ENCODE measurements at regions not wholly inside any gene's neighbourhood (a gene's known extent, or its start where the extent isn't known, plus 50 kb on each side); places are given as distances from the start of the nearest gene placed in this dataset.

DNA sequence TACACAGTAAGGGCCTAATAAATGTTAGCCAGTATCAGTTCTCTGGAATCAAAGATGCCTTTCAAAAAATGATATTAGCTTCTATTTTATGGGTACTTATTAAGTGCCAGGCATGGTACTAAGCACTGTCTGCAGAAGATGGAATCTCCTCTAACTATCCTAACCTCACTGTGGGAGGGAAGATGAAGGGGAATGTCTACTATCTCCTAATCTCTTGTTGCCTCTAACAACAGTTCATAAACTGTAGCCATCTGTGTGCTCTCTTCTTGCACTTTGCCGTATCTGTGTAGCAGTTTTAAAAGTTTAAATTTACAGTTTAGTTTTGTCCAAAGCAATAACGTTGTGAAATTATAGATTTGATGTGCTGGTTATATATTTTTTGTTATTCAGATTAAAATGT lies 99.6 kb upstream of the CCDC112 start:
- Mint-ChIP-seq H3K9me3 (no peaks in the 10 kb centered on the region), H3K27ac (ENCODE audit: unreplicated experiment) (no peak overlapping the region), H3K4me3 (no peak overlapping the region), H3K27me3 (ENCODE audit: low read depth) (no peaks in the 10 kb centered on the region), H3K4me1 (no peaks in the 10 kb centered on the region), H3K36me3 (ENCODE audit: low read depth) (no peaks in the 10 kb centered on the region)
- DNase-seq (ENCODE audit: low read depth, low spot score): no peak
- TF ChIP-seq, protein P1, sequence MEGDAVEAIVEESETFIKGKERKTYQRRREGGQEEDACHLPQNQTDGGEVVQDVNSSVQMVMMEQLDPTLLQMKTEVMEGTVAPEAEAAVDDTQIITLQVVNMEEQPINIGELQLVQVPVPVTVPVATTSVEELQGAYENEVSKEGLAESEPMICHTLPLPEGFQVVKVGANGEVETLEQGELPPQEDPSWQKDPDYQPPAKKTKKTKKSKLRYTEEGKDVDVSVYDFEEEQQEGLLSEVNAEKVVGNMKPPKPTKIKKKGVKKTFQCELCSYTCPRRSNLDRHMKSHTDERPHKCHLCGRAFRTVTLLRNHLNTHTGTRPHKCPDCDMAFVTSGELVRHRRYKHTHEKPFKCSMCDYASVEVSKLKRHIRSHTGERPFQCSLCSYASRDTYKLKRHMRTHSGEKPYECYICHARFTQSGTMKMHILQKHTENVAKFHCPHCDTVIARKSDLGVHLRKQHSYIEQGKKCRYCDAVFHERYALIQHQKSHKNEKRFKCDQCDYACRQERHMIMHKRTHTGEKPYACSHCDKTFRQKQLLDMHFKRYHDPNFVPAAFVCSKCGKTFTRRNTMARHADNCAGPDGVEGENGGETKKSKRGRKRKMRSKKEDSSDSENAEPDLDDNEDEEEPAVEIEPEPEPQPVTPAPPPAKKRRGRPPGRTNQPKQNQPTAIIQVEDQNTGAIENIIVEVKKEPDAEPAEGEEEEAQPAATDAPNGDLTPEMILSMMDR (conservative IDR thresholded peaks at IDR 0.05): no peak

DNA sequence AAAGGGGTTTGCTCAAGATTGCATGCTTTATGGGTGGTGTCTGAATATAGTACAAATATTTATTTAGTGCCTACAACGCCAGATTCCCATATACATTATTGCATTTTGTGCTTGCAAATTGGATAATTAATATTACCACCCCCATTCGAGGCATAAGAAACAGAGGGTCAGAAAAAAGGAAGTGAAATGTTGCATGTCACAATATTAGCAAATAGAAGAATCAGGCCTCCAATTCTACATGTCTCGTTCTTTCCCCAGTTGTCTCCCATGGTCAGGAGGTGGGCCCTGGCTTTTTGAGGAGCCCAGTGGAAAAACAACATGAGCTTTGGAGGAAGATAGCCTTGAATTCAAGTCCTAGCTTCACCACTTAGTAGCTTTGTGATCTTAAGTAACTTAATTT lies 98.1 kb upstream of the CCDC112 start:
- TF ChIP-seq, protein P1 (conservative IDR thresholded peaks at IDR 0.05): no peak
- Mint-ChIP-seq H3K4me1 (no peaks in the 10 kb centered on the region), H3K36me3 (ENCODE audit: low read depth) (no peaks in the 10 kb centered on the region), H3K27ac (ENCODE audit: unreplicated experiment) (no peak overlapping the region), H3K4me3 (no peak overlapping the region), H3K27me3 (ENCODE audit: low read depth) (no peaks in the 10 kb centered on the region), H3K9me3 (no peaks in the 10 kb centered on the region)
- no peak for DNase-seq (ENCODE audit: low read depth, low spot score)

DNA sequence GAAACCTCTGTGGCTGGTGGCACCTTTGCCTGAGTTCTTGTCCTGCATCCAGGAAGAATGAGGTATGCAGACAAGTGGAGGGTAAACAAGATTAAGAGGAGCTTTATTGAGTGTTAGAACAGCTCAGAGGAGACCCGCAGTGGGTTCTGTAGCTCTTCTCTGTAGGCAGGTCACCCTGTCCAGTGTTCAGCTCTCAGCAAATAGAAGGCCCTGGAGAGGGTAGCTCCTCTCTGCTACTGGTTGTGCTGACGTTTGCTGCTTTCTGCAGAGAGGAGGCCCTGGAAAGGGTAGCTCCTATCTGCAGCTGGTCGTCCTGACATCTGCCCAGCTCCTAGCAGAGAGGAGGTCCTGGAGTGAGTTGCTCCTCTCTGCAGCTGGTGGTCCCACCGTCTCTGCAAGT lies 96.8 kb upstream of the CCDC112 start:
- Mint-ChIP-seq H3K9me3 (no peaks in the 10 kb centered on the region), H3K27me3 (ENCODE audit: low read depth) (no peaks in the 10 kb centered on the region), H3K36me3 (ENCODE audit: low read depth) (no peaks in the 10 kb centered on the region), H3K27ac (ENCODE audit: unreplicated experiment) (no peak overlapping the region), H3K4me1 (no peaks in the 10 kb centered on the region), H3K4me3 (no peak overlapping the region)
- DNase-seq (ENCODE audit: low read depth, low spot score): no peak
- TF ChIP-seq, protein P1 (conservative IDR thresholded peaks at IDR 0.05): no peak

DNA sequence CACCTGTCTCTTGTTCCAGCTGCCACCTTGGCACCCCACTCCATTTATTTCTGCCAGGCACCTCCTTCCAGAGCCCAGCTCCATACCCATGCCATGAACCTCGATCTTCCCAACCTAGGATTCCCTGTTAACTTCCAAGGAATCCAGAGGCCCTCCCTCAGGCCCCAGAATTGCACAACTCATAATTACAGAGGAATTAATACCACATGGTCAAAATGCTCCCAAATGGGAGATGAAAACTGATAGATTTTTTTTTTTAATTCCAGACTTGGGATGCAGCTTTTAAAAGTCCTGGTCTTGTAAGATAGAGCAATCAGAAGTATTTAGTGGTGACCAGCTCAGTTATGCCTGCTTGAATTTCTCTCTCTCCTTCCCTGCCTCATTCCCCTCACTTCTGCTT lies 96.2 kb upstream of the CCDC112 start:
- DNase-seq (ENCODE audit: low read depth, low spot score): no peak
- TF ChIP-seq, protein P1 (conservative IDR thresholded peaks at IDR 0.05): no peak
- Mint-ChIP-seq H3K4me1 (no peaks in the 10 kb centered on the region), H3K4me3 (no peak overlapping the region), H3K27ac (ENCODE audit: unreplicated experiment) (no peak overlapping the region), H3K27me3 (ENCODE audit: low read depth) (no peaks in the 10 kb centered on the region), H3K9me3 (no peaks in the 10 kb centered on the region), H3K36me3 (ENCODE audit: low read depth) (no peaks in the 10 kb centered on the region)

DNA sequence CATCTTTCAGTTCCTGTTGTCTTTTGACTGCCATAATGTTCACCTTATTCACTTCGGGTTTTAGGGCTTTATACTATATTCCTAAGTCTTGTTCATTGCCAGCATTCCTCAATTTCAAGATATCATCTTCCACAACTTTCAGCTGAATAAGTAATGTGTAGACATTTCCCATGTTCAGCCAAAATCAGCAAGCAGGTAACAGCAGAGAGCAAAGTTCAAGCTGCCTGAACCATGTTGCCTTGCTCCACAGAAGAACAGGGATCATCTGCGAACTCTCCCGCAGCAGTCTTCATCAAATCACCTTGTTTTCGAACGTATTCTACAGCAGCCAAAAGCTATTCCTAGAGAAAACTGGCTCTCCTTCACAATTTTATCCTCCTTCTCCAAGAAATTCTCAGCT lies 95.3 kb upstream of the CCDC112 start:
- Mint-ChIP-seq H3K36me3 (ENCODE audit: low read depth) (no peaks in the 10 kb centered on the region), H3K27ac (ENCODE audit: unreplicated experiment) (no peak overlapping the region), H3K9me3 (no peaks in the 10 kb centered on the region), H3K4me1 (no peaks in the 10 kb centered on the region), H3K27me3 (ENCODE audit: low read depth) (no peaks in the 10 kb centered on the region), H3K4me3 (no peak overlapping the region)
- TF ChIP-seq, protein P1 (conservative IDR thresholded peaks at IDR 0.05): no peak
- no peak for DNase-seq (ENCODE audit: low read depth, low spot score)
